H1 (cell line): ENCODE measurements at regions not wholly inside any gene's neighbourhood (a gene's known extent, or its start where the extent isn't known, plus 50 kb on each side); places are given as distances from the start of the nearest gene placed in this dataset.

Source experiments
- CTCF ChIA-PET: fragments of 300-600 bp; sonication (Branson Sonifier 250); formaldehyde crosslinking; loops from one replicate; lab custom pipeline; 2021; ENCODE audit not compliant: partially characterized antibody; lab: Charles Lee
- POLR2A ChIA-PET: fragments of 300-600 bp; sonication (Branson Sonifier 250); formaldehyde crosslinking; loops from one replicate; lab custom pipeline; 2021; ENCODE audit warnings: inconsistent platforms; ENCODE audit not compliant: partially characterized antibody; lab: Charles Lee
- DNase-seq, 2 experiments: peaks; one replicate each; pipeline versions ENCODE4 v3.0.0 to v3.0.0-alpha.2; 2010 to 2022; ENCODE audit warnings: low spot score in 2 of 2, low read depth in 1 of 2, mixed read lengths in 1 of 2
- FAIRE-seq: peaks from 2 replicates; lab custom pipeline; 2011; peaks lifted over from hg19 to GRCh38; lab: Jason Lieb, UNC
- H2AFZ ChIP-seq: 2 replicates; pipeline ENCODE4 v1.8.1; 2012; ENCODE audit warnings: low read length, inconsistent platforms
- H2AK5ac ChIP-seq: 2 replicates; pipeline ENCODE4 v1.6.1; 2013; ENCODE audit warnings: low read depth, low read length
- H2BK120ac ChIP-seq: replicated peaks from 2 replicates; pipeline ENCODE3; 2013; ENCODE audit warnings: low read depth, low read length, inconsistent platforms
- H2BK12ac ChIP-seq: 2 replicates; pipeline ENCODE4 v1.6.1; 2013; ENCODE audit warnings: low read depth, low read length
- H2BK15ac ChIP-seq: 2 replicates; pipeline ENCODE4 v1.6.1; 2013; ENCODE audit warnings: low read length
- H2BK20ac ChIP-seq: 2 replicates; pipeline ENCODE4 v1.6.1; 2013; ENCODE audit warnings: low read length
- H2BK5ac ChIP-seq: 2 replicates; pipeline ENCODE4 v1.6.1; 2013; ENCODE audit warnings: low read depth, low read length
- H3K14ac ChIP-seq: 2 replicates; pipeline ENCODE4 v1.6.1; 2013; ENCODE audit warnings: inconsistent platforms; ENCODE audit not compliant: insufficient read length
- H3K18ac ChIP-seq: 2 replicates; pipeline ENCODE4 v1.6.1; 2013; ENCODE audit warnings: low read length; ENCODE audit errors: extremely low read depth
- H3K23ac ChIP-seq: 2 replicates; pipeline ENCODE4 v1.6.1; 2013; ENCODE audit warnings: inconsistent platforms; ENCODE audit not compliant: insufficient read length
- H3K23me2 ChIP-seq: 2 replicates; pipeline ENCODE4 v1.6.1; 2013; ENCODE audit warnings: low read depth, low read length
- H3K27ac ChIP-seq: 2 replicates; pipeline ENCODE4 v1.6.1; 2011; ENCODE audit warnings: low read depth, low read length, inconsistent platforms
- H3K27me3 ChIP-seq, 4 experiments: replicated peaks in 1 of 4; 1 replicate in 1 of 4; 2 replicates in 3 of 4; pipeline versions ENCODE4 v1.6.1 to v1.8.1; 2011 to 2013; ENCODE audit warnings: low read length in 3 of 4, mild to moderate bottlenecking in 3 of 4, inconsistent platforms in 2 of 4, mixed read lengths in 2 of 4, moderate library complexity in 1 of 4; ENCODE audit not compliant: control insufficient read depth in 3 of 4, insufficient read depth in 3 of 4; ENCODE audit errors: extremely low read depth in 1 of 4
- H3K36me3 ChIP-seq, 4 experiments: 2 replicates each; pipeline versions ENCODE4 v1.6.1 to v1.8.1; 2011 to 2013; ENCODE audit warnings: mild to moderate bottlenecking in 4 of 4, low read length in 3 of 4, moderate library complexity in 2 of 4, control low read depth in 1 of 4, inconsistent platforms in 1 of 4; ENCODE audit not compliant: insufficient read depth in 4 of 4, control insufficient read depth in 2 of 4
- H3K4ac ChIP-seq: replicated peaks from 2 replicates; pipeline ENCODE3; 2013; ENCODE audit warnings: low read length, low read depth, mixed read lengths, inconsistent platforms; ENCODE audit not compliant: insufficient read length
- H3K4me1 ChIP-seq, 4 experiments: replicated peaks in 1 of 4; 1 replicate in 1 of 4; 2 replicates in 3 of 4; pipeline versions ENCODE4 v1.6.1 to v1.8.1; 2011 to 2013; ENCODE audit warnings: low read length in 3 of 4, inconsistent platforms in 2 of 4, mixed read lengths in 1 of 4; ENCODE audit not compliant: insufficient read depth in 4 of 4, control insufficient read depth in 3 of 4
- H3K4me2 ChIP-seq, 2 experiments: 2 replicates each; pipeline versions ENCODE4 v1.6.1 to v1.8.1; 2011 to 2013; ENCODE audit warnings: low read depth in 2 of 2, low read length in 2 of 2, control low read depth in 1 of 2, inconsistent platforms in 1 of 2, mild to moderate bottlenecking in 1 of 2; ENCODE audit not compliant: insufficient read depth in 1 of 2
- H3K4me3 ChIP-seq, 4 experiments: fragments of 200-600, 300-600 bp in 1 of 4; sonication (generic), shearing (Covaris generic), sonication (Bioruptor Twin) in 1 of 4; 2 replicates each; pipeline versions ENCODE4 v1.5.1 to v1.8.1; 2011 to 2016; ENCODE audit warnings: low read length in 4 of 4, low read depth in 3 of 4, control low read depth in 2 of 4, inconsistent platforms in 2 of 4, mild to moderate bottlenecking in 2 of 4, mixed read lengths in 1 of 4, moderate library complexity in 1 of 4; ENCODE audit not compliant: insufficient read depth in 2 of 4; ENCODE audit errors: extremely low read depth in 1 of 4
- H3K56ac ChIP-seq: replicated peaks from 2 replicates; pipeline ENCODE3; 2013; ENCODE audit warnings: low read depth, mild to moderate bottlenecking, mixed read lengths, low read length, inconsistent platforms; ENCODE audit not compliant: insufficient read length
- H3K79me1 ChIP-seq: 2 replicates; pipeline ENCODE4 v1.6.1; 2013; ENCODE audit warnings: low read depth, low read length, control low read depth
- H3K79me2 ChIP-seq, 2 experiments: 2 replicates each; pipeline versions ENCODE4 v1.6.1 to v1.8.1; 2012 to 2013; ENCODE audit warnings: low read length in 2 of 2, mild to moderate bottlenecking in 2 of 2, inconsistent platforms in 1 of 2; ENCODE audit not compliant: insufficient read depth in 2 of 2, control insufficient read depth in 1 of 2
- H3K9ac ChIP-seq, 4 experiments: replicated peaks in 1 of 4; 1 replicate in 1 of 4; 2 replicates in 3 of 4; pipeline versions ENCODE4 v1.6.1 to v1.8.1; 2011 to 2013; ENCODE audit warnings: low read depth in 3 of 4, low read length in 3 of 4, control low read depth in 2 of 4, mild to moderate bottlenecking in 2 of 4, moderate library complexity in 2 of 4, inconsistent platforms in 1 of 4; ENCODE audit errors: extremely low read depth in 1 of 4
- H3K9me3 ChIP-seq, 2 experiments: 2 replicates each; pipeline versions ENCODE4 v1.6.1 to v1.8.1; 2012 to 2013; ENCODE audit warnings: mild to moderate bottlenecking in 2 of 2, moderate library complexity in 2 of 2, control low read depth in 1 of 2, inconsistent platforms in 1 of 2, low read depth in 1 of 2, low read length in 1 of 2, mixed read lengths in 1 of 2; ENCODE audit not compliant: insufficient read depth in 2 of 2
- H4K20me1 ChIP-seq, 2 experiments: replicated peaks in 1 of 2; 2 replicates each; pipeline versions ENCODE3 to v1.8.1; 2011 to 2013; ENCODE audit warnings: inconsistent platforms in 2 of 2, low read length in 2 of 2, mild to moderate bottlenecking in 1 of 2; ENCODE audit not compliant: insufficient read depth in 2 of 2, control insufficient read depth in 1 of 2
- H4K5ac ChIP-seq: 2 replicates; pipeline ENCODE4 v1.6.1; 2013; ENCODE audit warnings: low read length, low read depth, mixed read lengths, inconsistent platforms; ENCODE audit not compliant: insufficient read length
- H4K8ac ChIP-seq: 2 replicates; pipeline ENCODE4 v1.8.0; 2013; ENCODE audit warnings: mild to moderate bottlenecking, moderate library complexity, low read length, inconsistent platforms; ENCODE audit not compliant: insufficient read depth; ENCODE audit errors: extremely low read depth
- H4K91ac ChIP-seq: replicated peaks from 2 replicates; pipeline ENCODE3; 2013; ENCODE audit warnings: low read length, mixed read lengths, inconsistent platforms; ENCODE audit not compliant: insufficient read length
- CBX8 ChIP-seq: fragments of 300-800, 300-1000 bp; sonication (generic); IDR thresholded peaks from 2 replicates; pipeline ENCODE4 v1.7.1; 2016; ENCODE audit warnings: low read depth, low read length, borderline replicate concordance
- CEBPB ChIP-seq: IDR thresholded peaks from 2 replicates; pipeline ENCODE4 v1.6.1; 2012; ENCODE audit warnings: low read depth, low read length
- CHD1 ChIP-seq: IDR thresholded peaks from 2 replicates; pipeline ENCODE4 v1.6.1; 2012; ENCODE audit warnings: low read depth, low read length, improper control_type of control experiment
- CTBP2 ChIP-seq: IDR thresholded peaks from 2 replicates; pipeline ENCODE4 v1.7.0; 2011; ENCODE audit warnings: borderline replicate concordance, mild to moderate bottlenecking, moderate library complexity, mixed read lengths, low read length; ENCODE audit not compliant: insufficient read depth, insufficient read length
- EGR1 ChIP-seq: IDR thresholded peaks from 2 replicates; pipeline ENCODE4 v1.6.1; 2011; ENCODE audit warnings: low read depth, low read length, borderline replicate concordance
- FOSL1 ChIP-seq: IDR thresholded peaks from 2 replicates; pipeline ENCODE4 v1.6.1; 2011; ENCODE audit warnings: mild to moderate bottlenecking, low read depth, low read length, moderate library complexity; ENCODE audit not compliant: insufficient read depth
- JUN ChIP-seq: IDR thresholded peaks from 2 replicates; pipeline ENCODE4 v1.6.1; 2011; ENCODE audit warnings: low read depth, mild to moderate bottlenecking, improper control_type of control experiment, low read length
- KDM4A ChIP-seq: IDR thresholded peaks from one replicate; pipeline ENCODE4 v1.7.1; 2012; ENCODE audit warnings: low read depth, mild to moderate bottlenecking, moderate library complexity, low read length, inconsistent platforms; ENCODE audit not compliant: severe bottlenecking
- SAP30 ChIP-seq: fragments of 300-600 bp; sonication (generic); IDR thresholded peaks from 2 replicates; pipeline ENCODE4 v1.7.1; 2012; ENCODE audit warnings: low read length, moderate library complexity, mild to moderate bottlenecking, inconsistent platforms; ENCODE audit not compliant: insufficient read depth, insufficient replicate concordance
- SRF ChIP-seq: IDR thresholded peaks from 2 replicates; pipeline ENCODE4 v1.6.1; 2011; ENCODE audit warnings: mild to moderate bottlenecking, low read depth, low read length, moderate library complexity
- SUZ12 ChIP-seq: fragments of 200-600 bp; sonication (generic); IDR thresholded peaks from 2 replicates; pipeline ENCODE4 v1.6.1; 2012; ENCODE audit warnings: mild to moderate bottlenecking, inconsistent platforms, low read length, moderate library complexity, mixed read lengths
- TEAD4 ChIP-seq: IDR thresholded peaks from 2 replicates; pipeline ENCODE4 v1.6.1; 2012; ENCODE audit warnings: low read depth, low read length, inconsistent platforms, mixed read lengths
- ZNF274 ChIP-seq: IDR thresholded peaks from 2 replicates; pipeline ENCODE4 v1.7.0; 2012; ENCODE audit warnings: low read length, borderline replicate concordance; ENCODE audit errors: extremely low read depth
- WGBS, 2 experiments: shearing (Covaris generic) in 1 of 2; methylation state at CpG; one replicate each; pipeline versions ENCODE4 v1.1.6 to v1.1.7; 2013 to 2015; ENCODE audit warnings: low lambda C conversion rate in 2 of 2, mixed read lengths in 2 of 2, inconsistent platforms in 1 of 2, low coverage in 1 of 2, missing lambda C conversion rate in 1 of 2; ENCODE audit not compliant: insufficient replicate concordance in 2 of 2, insufficient coverage in 1 of 2, insufficient read length in 1 of 2; ENCODE audit errors: extremely low coverage in 1 of 2, missing lambda C conversion rate in 1 of 2; 5-methylcytosine and 5-hydroxymethylcytosine counted together

DNA sequence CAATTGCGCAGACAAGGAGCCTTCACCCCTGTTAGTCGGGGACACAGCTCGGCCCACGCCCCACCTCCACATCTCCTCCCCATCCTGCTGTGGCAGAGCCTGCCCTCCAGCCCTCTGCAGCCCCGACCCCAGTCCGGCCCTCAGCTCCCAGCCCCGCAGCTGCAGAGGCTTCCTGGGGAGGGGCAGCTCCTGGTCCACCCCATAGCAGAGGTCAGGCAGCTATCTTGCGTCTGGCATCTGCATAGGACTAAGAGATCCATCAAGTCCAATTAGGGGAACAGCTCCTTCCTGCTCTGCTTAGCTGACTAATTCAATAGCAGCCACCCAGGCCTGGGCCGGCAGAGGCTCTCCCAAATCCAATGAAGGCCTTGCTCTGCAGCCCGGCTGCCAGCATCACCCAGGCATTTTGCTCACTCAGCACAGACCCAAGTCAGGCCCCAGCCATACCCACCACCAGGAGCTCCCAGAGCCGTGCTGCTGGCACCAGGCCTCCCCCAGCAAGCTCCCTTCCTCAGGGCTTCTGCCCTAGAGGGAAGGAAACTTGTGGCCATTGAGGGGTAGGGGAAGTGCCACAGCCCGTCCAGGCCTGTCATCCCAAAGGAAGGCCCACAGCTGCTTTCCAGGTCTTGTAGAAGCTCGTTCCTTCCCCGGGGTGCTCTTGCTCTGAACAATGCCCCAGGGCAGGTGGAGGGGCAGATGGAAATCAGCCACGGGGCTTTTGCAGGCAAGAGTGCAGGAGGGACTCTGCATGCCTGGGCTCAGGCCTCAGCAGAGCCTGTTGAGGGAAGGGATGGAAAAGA, 106.2 kb upstream of the RET start:
- no peaks in the 10 kb centered on the region for H3K23me2 ChIP-seq
- no peak overlapping the region for H3K27ac ChIP-seq
- H3K79me2 ChIP-seq, result no peaks in the 10 kb centered on the region
- no peaks in the 10 kb centered on the region for H3K36me3 ChIP-seq
- H4K5ac ChIP-seq, result no peak overlapping the region
- no peaks in the 10 kb centered on the region for H3K9me3 ChIP-seq
- FAIRE-seq, result no peak
- ChIA-PET POLR2A (no interaction called here), CTCF (interaction anchor here (0.9 to 2.0 kb wide), 10 partner anchors 9 to 295 kb away, joined by 3 to 9 read pairs (median 3); no protein-coding TSS in a partner anchor)
- no peak overlapping the region for H2AK5ac ChIP-seq
- H2BK12ac ChIP-seq, result no peak overlapping the region
- peak overlapping the region; percentile 83; the same call in 1 of the 2 replicates for H4K8ac ChIP-seq
- no peaks in the 10 kb centered on the region; a peak in 1 of 7 replicates for H3K4me1 ChIP-seq
- H3K23ac ChIP-seq, result no peak overlapping the region
- no peak overlapping the region for H2BK15ac ChIP-seq
- no peaks in the 10 kb centered on the region for H3K79me1 ChIP-seq
- no peak overlapping the region for H4K91ac ChIP-seq
- no peak overlapping the region for H3K4ac ChIP-seq
- no peak overlapping the region for H3K18ac ChIP-seq
- H2BK120ac ChIP-seq, result no peak overlapping the region
- no peaks in the 10 kb centered on the region for H3K27me3 ChIP-seq
- no peak overlapping the region for H2BK5ac ChIP-seq
- no peak overlapping the region for H3K4me2 ChIP-seq
- no peak overlapping the region for H3K14ac ChIP-seq
- H2BK20ac ChIP-seq, result no peak overlapping the region
- no peak overlapping the region for H3K4me3 ChIP-seq
- TF ChIP-seq TEAD4, result no peak
- no peak for TF ChIP-seq EGR1
- no peak for TF ChIP-seq CHD1
- TF ChIP-seq SAP30, result no peak
- no peak for TF ChIP-seq JUN
- TF ChIP-seq KDM4A, result no peak
- no peak for TF ChIP-seq SRF
- no peak for TF ChIP-seq CEBPB
- no peak for TF ChIP-seq ZNF274
- TF ChIP-seq CTBP2, result no peak
- TF ChIP-seq CBX8, result no peak
- no peak for TF ChIP-seq FOSL1
- no peak for TF ChIP-seq SUZ12
- no peak overlapping the region for H2AFZ ChIP-seq
- no peaks in the 10 kb centered on the region for H4K20me1 ChIP-seq
- 93% methylated on average over 15 of the region's 15 CpGs; no CpG with 5 or more reads in 1 of the 2 experiments for WGBS, 2 experiments
- no peak overlapping the region for H3K56ac ChIP-seq
- DNase-seq, result peak in 1 of 2 experiments; percentile 46
- H3K9ac ChIP-seq, result no peak overlapping the region
